IMR-90 (cell line): ENCODE measurements at regions not wholly inside any gene's neighbourhood (a gene's known extent, or its start where the extent isn't known, plus 50 kb on each side); places are given as distances from the start of the nearest gene placed in this dataset.

Experiments used
- ATAC-seq: fragments of 200-7000 bp; cut with Tn5 transposase; 2 replicates; pipeline ENCODE4 v1.9.1; 2020; ENCODE audit warnings: low read depth, mild to moderate bottlenecking, moderate library complexity
- BruUV-seq: library from RNA; stranded (reverse); fragments of 400-500 nt; replicated peaks from 2 replicates; lab custom pipeline; 2021; lab: Mats Ljungman, UMichigan
- CTCF ChIA-PET: fragments of 300-600 bp; formaldehyde crosslinking; extraction: SDS; loops from one replicate; lab custom pipeline; 2021; ENCODE audit warnings: antibody characterized with exemption; lab: Yijun Ruan, JAX
- POLR2A ChIA-PET: fragments of 300-600 bp; sonication (Branson Sonifier 250); formaldehyde crosslinking; loops from one replicate; lab custom pipeline; 2022; ENCODE audit warnings: antibody characterized with exemption; ENCODE audit not compliant: unreplicated experiment; lab: Charles Lee
- DNase-seq: peaks from one replicate; pipeline ENCODE4 v3.0.0; 2013
- H2AFZ ChIP-seq: replicated peaks from 2 replicates; pipeline ENCODE3; 2013; ENCODE audit warnings: low read length, mild to moderate bottlenecking; ENCODE audit not compliant: poor library complexity
- H2AK5ac ChIP-seq: 2 replicates; pipeline ENCODE4 v1.6.1; 2013; ENCODE audit warnings: low read depth, low read length, inconsistent platforms
- H2AK9ac ChIP-seq: replicated peaks from 2 replicates; pipeline ENCODE3; 2013; ENCODE audit warnings: mild to moderate bottlenecking, low read depth, low read length, moderate library complexity; ENCODE audit not compliant: poor library complexity
- H2BK120ac ChIP-seq: 2 replicates; pipeline ENCODE4 v1.6.1; 2013; ENCODE audit warnings: low read depth, low read length, inconsistent platforms
- H2BK15ac ChIP-seq: 3 replicates; pipeline ENCODE4 v1.6.1; 2013; ENCODE audit warnings: low read depth, low read length, inconsistent platforms
- H2BK20ac ChIP-seq: 2 replicates; pipeline ENCODE4 v1.6.1; 2013; ENCODE audit warnings: low read depth, mild to moderate bottlenecking, inconsistent platforms, low read length, moderate library complexity
- H2BK5ac ChIP-seq: 2 replicates; pipeline ENCODE4 v1.6.1; 2013; ENCODE audit warnings: mild to moderate bottlenecking, low read depth, low read length, inconsistent platforms; ENCODE audit not compliant: poor library complexity, severe bottlenecking
- H3K14ac ChIP-seq: replicated peaks from 2 replicates; pipeline ENCODE4 v1.6.1; 2013; ENCODE audit warnings: low read depth, low read length, inconsistent platforms
- H3K18ac ChIP-seq: 2 replicates; pipeline ENCODE4 v1.6.1; 2013; ENCODE audit warnings: low read depth, low read length, control low read depth
- H3K23ac ChIP-seq: 2 replicates; pipeline ENCODE4 v1.6.1; 2013; ENCODE audit warnings: low read depth, low read length, inconsistent platforms
- H3K27ac ChIP-seq: 2 replicates; pipeline ENCODE4 v1.5.1; 2013; ENCODE audit warnings: mild to moderate bottlenecking, control low read depth, low read length; ENCODE audit not compliant: insufficient read depth
- H3K27me3 ChIP-seq: 2 replicates; pipeline ENCODE4 v1.6.1; 2013; ENCODE audit warnings: low read length; ENCODE audit not compliant: control insufficient read depth, insufficient read depth
- H3K36me3 ChIP-seq: 2 replicates; pipeline ENCODE4 v1.6.1; 2013; ENCODE audit warnings: low read length, mixed read lengths; ENCODE audit not compliant: control insufficient read depth, insufficient read depth
- H3K4ac ChIP-seq: 2 replicates; pipeline ENCODE4 v1.6.1; 2013; ENCODE audit warnings: low read depth, low read length, inconsistent platforms
- H3K4me1 ChIP-seq: 2 replicates; pipeline ENCODE4 v1.6.1; 2013; ENCODE audit warnings: low read length, mixed read lengths; ENCODE audit not compliant: control insufficient read depth, insufficient read depth
- H3K4me2 ChIP-seq: 2 replicates; pipeline ENCODE4 v1.6.1; 2013; ENCODE audit warnings: low read depth, mild to moderate bottlenecking, control low read depth, low read length, moderate library complexity
- H3K4me3 ChIP-seq: 2 replicates; pipeline ENCODE4 v1.5.1; 2013; ENCODE audit warnings: low read depth, mild to moderate bottlenecking, control low read depth, low read length, moderate library complexity; ENCODE audit not compliant: insufficient read depth
- H3K56ac ChIP-seq: 2 replicates; pipeline ENCODE4 v1.6.1; 2013; ENCODE audit warnings: low read length, inconsistent platforms; ENCODE audit not compliant: insufficient read depth; ENCODE audit errors: extremely low read depth
- H3K79me1 ChIP-seq, 2 experiments: 2 replicates each; pipeline ENCODE4 v1.6.1; 2013; ENCODE audit warnings: low read length in 2 of 2, inconsistent platforms in 1 of 2, low read depth in 1 of 2
- H3K9ac ChIP-seq: 2 replicates; pipeline ENCODE4 v1.6.1; 2013; ENCODE audit warnings: low read depth, low read length, control low read depth
- H3K9me1 ChIP-seq: 2 replicates; pipeline ENCODE4 v1.6.1; 2013; ENCODE audit warnings: low read length, inconsistent platforms; ENCODE audit not compliant: insufficient read depth
- H3K9me3 ChIP-seq: 2 replicates; pipeline ENCODE4 v1.6.1; 2013; ENCODE audit warnings: low read length; ENCODE audit not compliant: control insufficient read depth, insufficient read depth
- H4K20me1 ChIP-seq: 2 replicates; pipeline ENCODE4 v1.6.1; 2013; ENCODE audit warnings: low read length, inconsistent platforms; ENCODE audit not compliant: insufficient read depth
- H4K5ac ChIP-seq: 2 replicates; pipeline ENCODE4 v1.6.1; 2013; ENCODE audit warnings: mild to moderate bottlenecking, low read depth, low read length, control low read depth
- H4K8ac ChIP-seq, 2 experiments: 2 replicates each; pipeline ENCODE4 v1.6.1; 2013; ENCODE audit warnings: low read depth in 2 of 2, low read length in 2 of 2, control low read depth in 1 of 2, inconsistent platforms in 1 of 2
- H4K91ac ChIP-seq: 2 replicates; pipeline ENCODE4 v1.6.1; 2013; ENCODE audit warnings: low read depth, low read length, inconsistent platforms; ENCODE audit not compliant: insufficient read depth
- WGBS, 2 experiments: methylation state at CpG; one replicate each; pipeline versions ENCODE4 v1.1.5 to v1.1.7; 2013; ENCODE audit warnings: missing lambda C conversion rate in 2 of 2; ENCODE audit not compliant: insufficient read length in 1 of 2; ENCODE audit errors: extremely low coverage in 2 of 2; 5-methylcytosine and 5-hydroxymethylcytosine counted together
- dilution Hi-C: fragments of 300-500 bp; cut with HindIII; formaldehyde crosslinking; loops from one replicate; pipeline ENCODE4 v1.14.3; 2018; ENCODE audit warnings: low sequenced_read_pairs; ENCODE audit not compliant: unreplicated experiment
- in situ Hi-C: fragments of 300-500 bp; cut with MboI; formaldehyde crosslinking; loops from 3 replicates; pipeline ENCODE4 v1.14.3; 2019; ENCODE audit warnings: low sequenced_read_pairs, inconsistent platforms, mixed read lengths
- intact Hi-C: fragments of 100-400 bp; cut with micrococcal nuclease; formaldehyde crosslinking; loops from 2 replicates; pipeline ENCODE4 v1.10.0; 2022
- TF ChIP-seq, protein P1 (sequence below): fragments of 150-350 bp; IDR thresholded peaks from 2 replicates; pipeline ENCODE4 v1.6.1; 2017; ENCODE audit warnings: mild to moderate bottlenecking, antibody characterized with exemption, low read length, low read depth

DNA sequence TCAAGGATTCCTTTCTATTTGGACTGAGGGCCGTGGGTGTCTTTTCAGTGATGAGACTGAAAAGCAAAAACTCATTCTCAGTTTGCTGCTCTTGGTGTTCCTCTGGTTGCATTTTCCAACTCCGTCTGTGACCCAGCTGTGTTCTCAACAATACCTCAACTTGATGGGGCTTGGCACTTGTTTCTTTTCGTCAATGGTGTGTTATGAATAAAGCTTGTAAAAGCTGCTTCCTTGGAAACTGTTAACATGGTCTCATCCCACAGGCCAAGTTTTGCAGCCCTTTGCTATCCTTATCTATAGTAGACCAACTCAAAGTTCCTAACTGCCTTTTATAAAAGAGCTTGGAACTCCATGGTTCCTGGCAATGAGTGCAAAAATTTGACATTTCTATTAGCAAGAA is 142.5 kb upstream of the UBE2E1 start:
- in situ Hi-C loops, result no loop called here
- H2AK9ac ChIP-seq, result no peak overlapping the region
- peaks cover 1% of the 10 kb centered on the region; the same call in 1 of the 2 replicates for H3K27me3 ChIP-seq
- H4K20me1 ChIP-seq, result no peaks in the 10 kb centered on the region
- no peak for DNase-seq
- no peak overlapping the region for H2AFZ ChIP-seq
- H3K23ac ChIP-seq, result no peak overlapping the region
- H3K36me3 ChIP-seq, result no peaks in the 10 kb centered on the region
- no peak overlapping the region for H4K8ac ChIP-seq
- H3K4me2 ChIP-seq, result no peak overlapping the region
- no peak overlapping the region for H3K9ac ChIP-seq
- ChIA-PET POLR2A (no interaction called here), CTCF (no interaction called here)
- no peak overlapping the region for H4K91ac ChIP-seq
- peaks cover 5% of the 10 kb centered on the region for H3K9me1 ChIP-seq
- H3K56ac ChIP-seq, result no peak overlapping the region
- no peaks in the 10 kb centered on the region for H3K9me3 ChIP-seq
- no peak overlapping the region for H3K27ac ChIP-seq
- H2BK120ac ChIP-seq, result no peak overlapping the region
- no peak overlapping the region for H3K4me3 ChIP-seq
- dilution Hi-C loops, result no loop called here
- no peak for ATAC-seq
- TF ChIP-seq, protein P1, sequence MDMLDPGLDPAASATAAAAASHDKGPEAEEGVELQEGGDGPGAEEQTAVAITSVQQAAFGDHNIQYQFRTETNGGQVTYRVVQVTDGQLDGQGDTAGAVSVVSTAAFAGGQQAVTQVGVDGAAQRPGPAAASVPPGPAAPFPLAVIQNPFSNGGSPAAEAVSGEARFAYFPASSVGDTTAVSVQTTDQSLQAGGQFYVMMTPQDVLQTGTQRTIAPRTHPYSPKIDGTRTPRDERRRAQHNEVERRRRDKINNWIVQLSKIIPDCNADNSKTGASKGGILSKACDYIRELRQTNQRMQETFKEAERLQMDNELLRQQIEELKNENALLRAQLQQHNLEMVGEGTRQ, result no peak
- H2BK5ac ChIP-seq, result no peak overlapping the region
- no peak overlapping the region for H3K4ac ChIP-seq
- H3K14ac ChIP-seq, result no peak overlapping the region
- H4K5ac ChIP-seq, result no peak overlapping the region
- intact Hi-C loops, result no loop called here
- no peak overlapping the region for H2BK15ac ChIP-seq
- H3K79me1 ChIP-seq, result no peaks in the 10 kb centered on the region
- no peak overlapping the region for H2BK20ac ChIP-seq
- no peak overlapping the region for H2AK5ac ChIP-seq
- no CpG with 5 or more reads among the region's 3 CpGs for WGBS, 2 experiments
- no TSS peak for BruUV-seq
- H3K4me1 ChIP-seq, result peaks cover 7% of the 10 kb centered on the region
- no peak overlapping the region for H3K18ac ChIP-seq
